OCI-LY7 (cell line): ENCODE measurements at regions not wholly inside any gene's neighbourhood (a gene's known extent, or its start where the extent isn't known, plus 50 kb on each side); places are given as distances from the start of the nearest gene placed in this dataset.

Source experiments
- BruUV-seq: library from RNA; stranded (reverse); fragments of 400-500 nt; replicated peaks from 2 replicates; lab custom pipeline; 2021; lab: Mats Ljungman, UMichigan
- CTCF ChIA-PET: fragments of 300-600 bp; sonication (Branson Sonifier 250); formaldehyde crosslinking; loops from one replicate; lab custom pipeline; 2022; ENCODE audit warnings: antibody characterized with exemption; ENCODE audit not compliant: unreplicated experiment; lab: Charles Lee
- POLR2A ChIA-PET: fragments of 300-600 bp; sonication (Branson Sonifier 250); formaldehyde crosslinking; loops from one replicate; lab custom pipeline; 2022; ENCODE audit warnings: antibody characterized with exemption; lab: Charles Lee
- DNase-seq: peaks from one replicate; pipeline ENCODE4 v3.0.0-alpha.2; 2015; ENCODE audit warnings: low spot score
- H2AFZ ChIP-seq: fragments of 200-600 bp; sonication (generic), shearing (Covaris generic); 2 replicates; pipeline ENCODE4 v1.6.1; 2014; ENCODE audit warnings: mild to moderate bottlenecking, antibody characterized with exemption, low read length, moderate library complexity
- H3K27ac ChIP-seq: fragments of 200-600 bp; sonication (generic); 2 replicates; pipeline ENCODE4 v1.5.1; 2014; ENCODE audit warnings: mixed run types, low read depth, mild to moderate bottlenecking, moderate library complexity, low read length, inconsistent platforms; ENCODE audit not compliant: poor library complexity, severe bottlenecking
- H3K36me3 ChIP-seq: fragments of 200-600 bp; sonication (generic); 2 replicates; pipeline ENCODE4 v1.6.1; 2014; ENCODE audit warnings: mild to moderate bottlenecking, antibody characterized with exemption, low read length, moderate library complexity, mixed read lengths; ENCODE audit not compliant: insufficient read depth
- H3K4me1 ChIP-seq: fragments of 200-600 bp; sonication (generic); 2 replicates; pipeline ENCODE4 v1.5.1; 2014; ENCODE audit warnings: mild to moderate bottlenecking, low read length; ENCODE audit not compliant: insufficient read depth, poor library complexity, severe bottlenecking
- H3K4me2 ChIP-seq: fragments of 200-600 bp; sonication (generic); 2 replicates; pipeline ENCODE4 v1.6.1; 2014; ENCODE audit warnings: mild to moderate bottlenecking, low read length
- H3K4me3 ChIP-seq: fragments of 200-600 bp; sonication (generic); 2 replicates; pipeline ENCODE4 v1.5.1; 2014; ENCODE audit warnings: mild to moderate bottlenecking, low read depth, low read length; ENCODE audit not compliant: poor library complexity, severe bottlenecking
- H3K79me2 ChIP-seq: fragments of 200-600 bp; sonication (generic); 2 replicates; pipeline ENCODE4 v1.6.1; 2016; ENCODE audit warnings: low read depth, mild to moderate bottlenecking, low read length, moderate library complexity, mixed read lengths; ENCODE audit not compliant: insufficient read depth
- H3K9me2 ChIP-seq: fragments of 200-600 bp; sonication (generic); 2 replicates; pipeline ENCODE4 v1.6.1; 2016; ENCODE audit warnings: mild to moderate bottlenecking, low read length, mixed read lengths; ENCODE audit not compliant: insufficient read depth
- H3K9me3 ChIP-seq: fragments of 200-600 bp; sonication (generic); 2 replicates; pipeline ENCODE4 v1.6.1; 2014; ENCODE audit warnings: mild to moderate bottlenecking, mixed run types, low read length, mixed read lengths
- H4K20me1 ChIP-seq: fragments of 200-600 bp; sonication (generic); 2 replicates; pipeline ENCODE4 v1.6.1; 2014; ENCODE audit warnings: mild to moderate bottlenecking, antibody characterized with exemption, low read length, moderate library complexity, mixed read lengths; ENCODE audit not compliant: insufficient read depth
- CTCF ChIP-seq: fragments of 200-600 bp; sonication (generic); conservative IDR thresholded peaks from 2 replicates; pipeline ENCODE4 v1.5.1; 2014; ENCODE audit warnings: mild to moderate bottlenecking, antibody characterized with exemption, low read length, moderate library complexity, mixed read lengths
- EZH2phosphoT487 ChIP-seq: fragments of 200-600 bp; sonication (generic); IDR thresholded peaks from 2 replicates; pipeline ENCODE4 v1.6.1; 2018; ENCODE audit warnings: low read depth, borderline replicate concordance, mild to moderate bottlenecking, mixed run types, antibody characterized with exemption, low read length, moderate library complexity, mixed read lengths
- intact Hi-C: fragments of 100-400 bp; cut with micrococcal nuclease; formaldehyde crosslinking; loops from one replicate; pipeline ENCODE4 v1.10.0; 2022; ENCODE audit not compliant: unreplicated experiment

- H3K4me3 ChIP-seq, result no peak overlapping the region
- no peak for DNase-seq
- CTCF ChIA-PET, result no interaction called here
- no peaks in the 10 kb centered on the region for H3K9me2 ChIP-seq
- H3K4me2 ChIP-seq, result no peak overlapping the region
- H2AFZ ChIP-seq, result no peak overlapping the region
- no peaks in the 10 kb centered on the region for H3K4me1 ChIP-seq
- H4K20me1 ChIP-seq, result no peaks in the 10 kb centered on the region
- POLR2A ChIA-PET, result interaction anchor here (0.5 to 1.7 kb wide), 3 partner anchors 9 to 85 kb away, joined by 3 read pairs; no protein-coding TSS in a partner anchor
- TF ChIP-seq CTCF (no peak), EZH2phosphoT487 (no peak)
- H3K36me3 ChIP-seq, result no peaks in the 10 kb centered on the region
- no peaks in the 10 kb centered on the region for H3K9me3 ChIP-seq
- H3K27ac ChIP-seq, result no peak overlapping the region
- BruUV-seq, result no TSS peak
- H3K79me2 ChIP-seq, result no peaks in the 10 kb centered on the region
- intact Hi-C loops, result no loop called here
Measured at GRCh38 chr9:25519286-25519685, 159.0 kb downstream of the TUSC1 start.

- no TSS peak for BruUV-seq
- H3K9me3 ChIP-seq, result no peaks in the 10 kb centered on the region
- H2AFZ ChIP-seq, result no peak overlapping the region
- intact Hi-C loops, result no loop called here
- POLR2A ChIA-PET, result no interaction called here
- no peaks in the 10 kb centered on the region for H4K20me1 ChIP-seq
- no peaks in the 10 kb centered on the region for H3K36me3 ChIP-seq
- no peak overlapping the region for H3K27ac ChIP-seq
- CTCF ChIA-PET, result no interaction called here
- no peaks in the 10 kb centered on the region for H3K4me1 ChIP-seq
- no peaks in the 10 kb centered on the region for H3K9me2 ChIP-seq
- no peak overlapping the region for H3K4me3 ChIP-seq
- no peaks in the 10 kb centered on the region for H3K79me2 ChIP-seq
- TF ChIP-seq CTCF, result no peak
- no peak for TF ChIP-seq EZH2phosphoT487
- no peak overlapping the region for H3K4me2 ChIP-seq
- no peak for DNase-seq
Measured at GRCh38 chr9:25517701-25518100, 160.5 kb downstream of the TUSC1 start.

GRCh38 chr9:25513509-25514033 lies 164.7 kb downstream of the TUSC1 start:
- no TSS peak for BruUV-seq
- no peak for TF ChIP-seq EZH2phosphoT487
- no peak for TF ChIP-seq CTCF
- Histone ChIP-seq H3K4me1 (no peaks in the 10 kb centered on the region), H3K36me3 (no peaks in the 10 kb centered on the region), H3K4me3 (no peak overlapping the region), H3K9me2 (no peaks in the 10 kb centered on the region), H3K27ac (no peak overlapping the region), H2AFZ (no peak overlapping the region), H3K9me3 (no peaks in the 10 kb centered on the region), H4K20me1 (no peaks in the 10 kb centered on the region), H3K79me2 (no peaks in the 10 kb centered on the region), H3K4me2 (no peak overlapping the region)
- CTCF ChIA-PET, result no interaction called here
- intact Hi-C loops, result no loop called here
- DNase-seq, result no peak
- POLR2A ChIA-PET, result no interaction called here
